Activated naive CD8-positive, alpha-beta T cell treated with anti-CD3 and anti-CD28 coated beads, Interleukin-2, amount 50 U/mL, for 16 hours (primary cell): ENCODE measurements at regions not wholly inside any gene's neighbourhood (a gene's known extent, or its start where the extent isn't known, plus 50 kb on each side); places are given as distances from the start of the nearest gene placed in this dataset.

Experiments
- DNase-seq: peaks from one replicate; pipeline ENCODE4 v3.0.0-alpha.2; 2020; ENCODE audit warnings: low read depth, low spot score

DNA sequence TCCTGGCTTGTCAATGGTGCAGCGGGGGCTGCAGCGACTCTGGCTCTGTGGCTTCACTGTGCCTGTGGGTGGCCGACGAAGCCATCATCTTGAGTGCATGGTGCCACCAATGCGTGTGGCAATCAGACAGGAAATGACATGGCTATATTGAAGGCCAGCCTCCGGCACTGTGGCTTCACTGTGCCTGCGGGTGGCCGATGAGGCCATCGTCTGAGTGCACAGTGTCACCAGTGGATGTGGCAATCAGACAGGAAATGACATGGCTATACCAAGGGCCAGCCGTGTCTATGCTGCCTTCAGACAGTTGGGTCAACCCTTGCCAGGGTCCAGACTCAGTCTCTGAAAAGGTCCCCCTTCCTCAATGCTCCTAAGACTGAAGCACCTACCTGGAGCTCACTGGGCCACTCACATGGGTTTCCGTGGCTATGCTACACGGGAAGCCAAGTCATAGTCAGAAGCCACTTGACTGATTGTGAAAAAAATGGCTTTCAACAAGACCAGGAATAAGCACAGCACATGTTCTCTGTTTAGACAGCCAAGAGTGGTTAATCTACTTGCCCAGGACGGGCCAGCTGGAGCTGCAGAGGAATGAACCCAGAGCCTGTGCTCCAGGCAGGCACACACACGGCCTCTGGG is 67.5 kb upstream of the S1PR3 start:
- DNase-seq: no peak

DNA sequence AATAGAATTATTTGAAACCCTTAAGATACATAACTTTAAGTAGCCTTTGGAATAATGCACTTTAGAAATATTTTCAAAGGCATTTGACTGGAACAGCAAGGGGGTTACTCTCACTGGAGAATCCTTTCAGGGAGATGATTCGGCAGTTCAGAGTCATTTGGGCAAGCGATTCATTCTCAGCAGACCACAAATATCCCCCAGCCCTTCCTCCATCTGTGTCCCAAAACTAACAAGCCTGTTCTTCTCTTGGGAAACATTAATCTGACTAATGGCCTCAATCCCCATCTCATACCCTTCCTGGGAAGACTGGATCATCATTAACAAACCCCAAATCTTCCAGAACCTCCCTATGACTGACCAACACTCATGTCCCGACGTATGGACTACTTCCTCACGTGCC is 65.8 kb upstream of the S1PR3 start:
- no peak for DNase-seq

DNA sequence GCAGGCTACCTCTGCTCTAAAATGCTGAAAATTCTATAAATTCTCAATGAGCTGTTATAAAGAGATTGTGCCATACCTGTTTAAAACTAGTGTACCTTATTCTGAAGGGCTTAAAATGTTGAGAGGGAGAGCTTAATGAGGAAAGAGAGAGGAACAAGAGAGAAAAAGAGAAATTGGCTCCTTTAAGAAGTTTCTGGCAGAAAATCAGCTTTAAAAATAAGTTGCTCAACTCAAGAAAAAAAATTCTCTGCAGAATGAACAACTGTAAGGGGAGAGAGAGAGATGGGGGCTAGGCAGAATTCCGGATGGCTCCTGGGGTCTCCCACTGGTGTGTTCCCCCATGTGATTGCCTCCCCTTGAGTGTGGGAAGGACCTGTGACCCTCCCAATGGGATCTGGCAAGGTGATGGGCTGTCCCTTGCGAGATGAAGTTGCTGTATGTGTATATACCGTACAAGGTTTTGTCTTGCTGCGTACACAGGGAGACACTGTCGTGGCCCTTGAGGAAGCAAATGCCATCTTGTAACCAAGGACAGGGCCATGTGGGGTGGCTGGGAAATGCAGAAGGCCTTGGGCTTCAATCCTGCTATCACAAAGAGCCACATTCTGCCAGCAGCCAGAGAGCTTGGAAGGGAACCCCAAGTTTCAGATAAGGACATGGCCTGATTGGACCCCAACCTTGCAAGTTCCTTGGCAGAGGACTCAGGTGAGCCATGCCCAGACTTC is 64.3 kb upstream of the S1PR3 start:
- DNase-seq: no peak

DNA sequence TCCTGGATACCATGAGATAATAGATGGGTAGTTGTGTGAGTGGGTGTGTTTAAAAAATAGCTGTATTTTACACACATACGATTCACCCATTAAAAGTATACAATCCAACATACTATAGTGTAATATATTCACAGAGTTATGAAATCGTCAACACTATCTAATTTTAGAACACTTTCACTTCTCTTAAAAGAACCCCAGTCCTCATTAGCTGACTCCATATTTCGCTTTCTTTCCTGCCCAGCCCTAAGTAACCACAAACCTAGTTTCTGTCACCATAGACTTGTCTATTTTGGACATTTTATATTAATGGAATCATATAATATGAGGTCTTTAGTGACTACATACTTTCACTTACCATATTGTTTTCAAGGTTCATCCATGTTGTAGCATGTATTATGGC is 63.8 kb upstream of the S1PR3 start:
- no peak for DNase-seq

DNA sequence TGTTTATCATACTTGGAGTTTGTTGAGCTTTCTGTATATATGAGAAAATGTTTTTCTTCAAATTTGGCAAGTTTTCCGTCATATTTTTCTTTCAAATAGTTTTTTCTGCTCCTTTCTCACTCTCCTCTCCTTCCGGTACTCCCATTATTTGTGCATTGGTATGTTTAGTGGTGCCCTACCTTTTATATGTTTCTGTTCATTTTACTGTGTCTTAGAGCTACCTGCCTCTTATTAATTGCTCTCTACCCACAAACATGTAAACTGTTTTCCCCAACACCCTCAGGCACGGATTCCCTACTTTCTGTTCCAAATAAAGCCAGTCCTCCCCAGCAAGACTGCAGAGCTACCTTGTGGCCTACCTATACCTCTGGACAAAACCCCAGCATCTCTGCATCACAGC is 60.6 kb upstream of the S1PR3 start:
- no peak for DNase-seq

DNA sequence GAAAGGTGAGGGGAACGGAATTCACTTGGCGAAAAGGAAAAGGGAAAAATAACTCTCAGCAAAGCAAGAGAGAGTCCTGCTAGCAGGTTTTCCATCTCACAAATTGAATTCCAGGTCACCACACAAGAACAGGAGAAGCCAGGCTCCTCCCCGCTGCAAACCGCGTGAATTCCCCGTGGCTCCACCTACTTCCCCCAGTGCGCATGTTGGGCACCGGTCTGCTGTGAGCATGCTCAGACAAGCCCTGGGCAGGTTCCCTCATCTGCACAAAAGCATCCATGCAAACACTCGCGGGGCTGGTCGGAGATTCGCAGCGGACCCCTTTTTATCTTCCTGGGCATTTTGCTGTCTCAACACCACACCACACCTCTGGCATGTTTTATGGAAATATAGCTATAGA is 58.5 kb upstream of the S1PR3 start:
- DNase-seq: no peak

DNA sequence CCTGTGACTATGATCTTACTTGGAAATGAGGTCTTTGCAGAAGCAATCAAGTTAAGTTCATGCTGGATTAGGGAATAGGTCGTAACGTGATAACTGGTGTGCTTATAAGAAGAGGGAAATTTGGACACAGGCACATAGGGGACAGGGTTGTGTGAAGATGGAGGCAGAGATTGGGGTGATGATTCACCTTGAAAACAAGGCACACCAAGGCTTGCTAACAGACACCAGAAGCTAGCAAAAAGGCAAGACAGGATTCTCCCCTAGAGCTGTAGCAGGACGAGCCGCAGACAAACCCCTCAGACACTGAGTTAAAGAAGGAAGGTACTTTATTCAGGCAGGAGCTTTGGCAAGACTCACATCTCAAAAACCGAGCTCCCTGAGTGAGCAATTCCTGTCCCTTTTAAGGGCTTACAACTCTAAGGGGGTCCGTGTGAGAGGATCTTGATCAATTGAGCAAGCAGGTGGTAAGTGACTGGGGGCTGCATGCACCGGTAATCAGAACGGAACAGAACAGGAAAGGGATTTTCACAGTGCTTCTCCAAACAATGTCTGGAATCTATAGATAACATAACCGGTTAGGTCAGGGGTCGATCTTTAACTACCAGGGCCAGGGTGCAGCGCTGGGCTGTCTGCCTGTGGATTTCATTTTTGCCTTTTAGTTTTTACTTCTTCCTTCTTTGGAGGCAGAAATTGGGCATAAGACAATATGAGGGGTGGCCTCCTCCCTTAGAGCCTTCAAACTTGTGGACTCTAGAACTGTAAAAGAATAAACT is 57.5 kb upstream of the S1PR3 start:
- no peak for DNase-seq

DNA sequence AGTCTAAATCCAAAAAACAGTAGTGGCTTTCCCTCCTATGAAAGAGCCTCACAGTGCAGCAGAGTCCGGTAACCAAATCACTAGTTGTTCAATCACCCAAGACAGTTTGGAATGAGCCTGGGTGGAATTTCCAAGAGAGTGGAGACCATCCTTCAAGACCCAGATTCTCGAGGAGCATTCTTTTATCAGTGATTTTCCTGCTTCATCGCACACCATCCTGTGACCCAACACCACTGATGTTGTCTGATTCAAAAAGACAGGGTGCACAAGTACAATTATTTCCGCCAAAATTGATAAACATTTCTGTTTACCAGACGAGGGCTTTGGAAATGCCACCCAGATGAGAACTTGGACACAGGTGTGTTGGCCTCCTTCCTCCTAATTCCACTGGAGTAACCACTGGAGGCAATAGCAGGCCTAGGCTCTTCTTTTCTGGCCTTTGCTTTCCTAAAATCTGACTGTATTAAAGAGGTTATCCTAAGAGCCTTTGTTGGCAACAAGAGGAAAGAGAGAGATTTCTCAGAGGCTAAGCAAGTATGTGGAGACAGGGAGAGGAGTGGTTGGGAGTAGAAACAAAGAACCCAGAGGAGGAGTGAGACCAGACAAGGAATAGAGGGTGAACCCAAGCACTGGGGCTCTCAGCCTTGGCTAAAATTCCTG is 56.3 kb upstream of the S1PR3 start:
- DNase-seq: no peak

DNA sequence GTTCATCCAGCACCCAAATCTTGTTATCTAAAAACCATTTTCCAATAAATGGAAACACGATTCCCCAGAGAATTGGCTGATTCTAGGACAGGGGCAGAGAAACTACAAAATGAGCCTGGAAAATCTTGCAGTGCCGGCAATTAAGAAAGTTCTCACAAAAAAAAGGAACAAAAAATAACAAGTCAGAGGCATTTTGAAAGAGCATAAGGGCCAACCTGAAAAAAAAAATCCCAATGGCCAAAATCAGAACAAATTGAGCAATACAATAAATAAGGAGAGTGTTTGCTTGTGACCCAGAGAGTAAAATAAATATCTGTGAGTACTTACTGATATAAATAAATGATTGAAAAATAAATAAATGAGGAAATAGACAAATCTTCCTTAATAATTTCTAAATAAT is 55.1 kb upstream of the S1PR3 start:
- DNase-seq: no peak

DNA sequence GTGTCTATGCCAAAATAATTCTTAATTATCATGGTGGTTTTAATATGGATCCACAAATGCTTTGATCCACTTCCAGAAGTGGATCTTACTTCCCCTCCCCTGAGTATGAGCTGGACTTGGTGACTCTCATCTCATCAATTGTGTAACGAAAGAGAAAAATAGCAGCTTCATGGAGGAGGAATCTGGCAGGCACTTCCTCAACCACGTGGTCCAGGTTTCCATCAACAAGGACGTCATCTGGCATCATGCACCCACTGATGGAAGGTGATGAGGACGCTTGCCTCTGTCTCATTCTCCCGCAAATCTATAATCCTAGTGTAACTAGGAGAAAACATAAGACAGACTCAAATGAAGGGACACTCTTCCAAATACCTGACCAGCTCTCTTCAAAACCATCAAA is 54.6 kb upstream of the S1PR3 start:
- DNase-seq: no peak

DNA sequence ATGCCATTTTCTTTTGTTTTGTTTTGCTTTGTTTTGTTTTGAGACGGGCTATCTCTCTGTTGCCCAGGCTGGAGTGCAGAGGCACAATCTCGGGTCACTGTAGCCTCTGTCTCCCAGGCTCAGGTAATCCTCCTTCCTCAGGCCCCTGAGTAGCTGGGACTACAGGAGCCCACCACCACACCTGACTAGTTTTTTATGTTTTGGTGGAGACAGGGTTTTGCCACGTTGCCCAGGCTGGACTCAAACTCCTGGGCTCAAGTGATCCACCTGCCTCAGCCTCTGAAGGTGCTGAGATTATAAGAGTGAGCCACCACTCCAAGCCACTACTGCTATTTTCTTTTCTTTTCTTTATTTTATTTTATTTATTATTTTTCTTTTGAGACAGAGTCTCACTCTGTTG is 54.0 kb upstream of the S1PR3 start:
- no peak for DNase-seq

DNA sequence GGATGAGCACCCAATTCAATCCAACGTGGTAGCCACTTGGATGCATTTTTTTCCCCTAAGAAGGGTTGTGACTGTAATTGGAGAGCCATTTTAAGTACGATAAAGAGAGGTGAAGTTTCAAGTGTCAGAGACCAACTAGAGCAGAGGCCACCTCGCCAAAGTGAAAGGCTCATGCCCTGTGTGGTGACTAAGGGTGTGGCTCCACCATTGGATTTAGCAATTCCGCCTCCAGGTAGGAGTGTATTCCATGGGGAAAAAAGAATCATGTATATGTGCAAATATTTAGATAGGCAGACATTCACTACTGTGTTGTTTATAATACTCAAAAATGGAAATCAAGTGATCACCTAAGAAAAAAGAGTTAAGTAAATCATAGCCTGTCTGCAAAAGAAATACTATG is 53.1 kb upstream of the S1PR3 start:
- DNase-seq: no peak
